ENCODE measurements at regions not wholly inside any gene's neighbourhood (a gene's known extent, or its start where the extent isn't known, plus 50 kb on each side); places are given as distances from the start of the nearest gene placed in this dataset.

DNA sequence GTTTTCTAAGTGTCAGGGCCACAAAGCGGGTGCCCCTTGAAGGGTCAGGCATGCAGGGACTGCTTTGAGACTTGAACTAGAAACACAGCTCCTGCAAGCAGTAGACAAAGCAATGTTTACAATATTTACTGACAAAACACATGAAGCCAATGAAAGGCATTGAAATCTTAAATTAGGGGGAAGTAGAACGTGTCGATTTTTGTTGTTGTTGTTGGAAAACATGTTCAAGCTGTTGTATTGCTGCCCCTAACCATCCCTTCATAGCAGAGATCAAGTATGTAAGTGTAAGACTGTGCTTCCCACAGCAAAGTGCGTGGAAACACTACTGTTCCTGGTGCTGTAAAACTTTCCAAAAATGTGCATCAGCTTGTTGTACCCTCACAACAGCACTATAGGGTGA is 131.6 kb upstream of the MGMT start:
- TF ChIP-seq, protein P1, sequence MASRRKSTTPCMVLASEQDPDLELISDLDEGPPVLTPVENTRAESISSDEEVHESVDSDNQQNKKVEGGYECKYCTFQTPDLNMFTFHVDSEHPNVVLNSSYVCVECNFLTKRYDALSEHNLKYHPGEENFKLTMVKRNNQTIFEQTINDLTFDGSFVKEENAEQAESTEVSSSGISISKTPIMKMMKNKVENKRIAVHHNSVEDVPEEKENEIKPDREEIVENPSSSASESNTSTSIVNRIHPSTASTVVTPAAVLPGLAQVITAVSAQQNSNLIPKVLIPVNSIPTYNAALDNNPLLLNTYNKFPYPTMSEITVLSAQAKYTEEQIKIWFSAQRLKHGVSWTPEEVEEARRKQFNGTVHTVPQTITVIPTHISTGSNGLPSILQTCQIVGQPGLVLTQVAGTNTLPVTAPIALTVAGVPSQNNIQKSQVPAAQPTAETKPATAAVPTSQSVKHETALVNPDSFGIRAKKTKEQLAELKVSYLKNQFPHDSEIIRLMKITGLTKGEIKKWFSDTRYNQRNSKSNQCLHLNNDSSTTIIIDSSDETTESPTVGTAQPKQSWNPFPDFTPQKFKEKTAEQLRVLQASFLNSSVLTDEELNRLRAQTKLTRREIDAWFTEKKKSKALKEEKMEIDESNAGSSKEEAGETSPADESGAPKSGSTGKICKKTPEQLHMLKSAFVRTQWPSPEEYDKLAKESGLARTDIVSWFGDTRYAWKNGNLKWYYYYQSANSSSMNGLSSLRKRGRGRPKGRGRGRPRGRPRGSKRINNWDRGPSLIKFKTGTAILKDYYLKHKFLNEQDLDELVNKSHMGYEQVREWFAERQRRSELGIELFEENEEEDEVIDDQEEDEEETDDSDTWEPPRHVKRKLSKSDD (CRISPR knock-in tag; IDR thresholded peaks at IDR 0.05; ENCODE audit: low read depth), result no peak
- no peak for TF ChIP-seq CAMTA2 (CRISPR knock-in tag; IDR thresholded peaks at IDR 0.05; ENCODE audit: borderline replicate concordance)
- TF ChIP-seq, protein P2, sequence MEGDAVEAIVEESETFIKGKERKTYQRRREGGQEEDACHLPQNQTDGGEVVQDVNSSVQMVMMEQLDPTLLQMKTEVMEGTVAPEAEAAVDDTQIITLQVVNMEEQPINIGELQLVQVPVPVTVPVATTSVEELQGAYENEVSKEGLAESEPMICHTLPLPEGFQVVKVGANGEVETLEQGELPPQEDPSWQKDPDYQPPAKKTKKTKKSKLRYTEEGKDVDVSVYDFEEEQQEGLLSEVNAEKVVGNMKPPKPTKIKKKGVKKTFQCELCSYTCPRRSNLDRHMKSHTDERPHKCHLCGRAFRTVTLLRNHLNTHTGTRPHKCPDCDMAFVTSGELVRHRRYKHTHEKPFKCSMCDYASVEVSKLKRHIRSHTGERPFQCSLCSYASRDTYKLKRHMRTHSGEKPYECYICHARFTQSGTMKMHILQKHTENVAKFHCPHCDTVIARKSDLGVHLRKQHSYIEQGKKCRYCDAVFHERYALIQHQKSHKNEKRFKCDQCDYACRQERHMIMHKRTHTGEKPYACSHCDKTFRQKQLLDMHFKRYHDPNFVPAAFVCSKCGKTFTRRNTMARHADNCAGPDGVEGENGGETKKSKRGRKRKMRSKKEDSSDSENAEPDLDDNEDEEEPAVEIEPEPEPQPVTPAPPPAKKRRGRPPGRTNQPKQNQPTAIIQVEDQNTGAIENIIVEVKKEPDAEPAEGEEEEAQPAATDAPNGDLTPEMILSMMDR (CRISPR knock-in tag; IDR thresholded peaks at IDR 0.05), result no peak
- no peak for TF ChIP-seq FLYWCH1 (CRISPR knock-in tag; IDR thresholded peaks at IDR 0.05)
- TF ChIP-seq, protein P3, sequence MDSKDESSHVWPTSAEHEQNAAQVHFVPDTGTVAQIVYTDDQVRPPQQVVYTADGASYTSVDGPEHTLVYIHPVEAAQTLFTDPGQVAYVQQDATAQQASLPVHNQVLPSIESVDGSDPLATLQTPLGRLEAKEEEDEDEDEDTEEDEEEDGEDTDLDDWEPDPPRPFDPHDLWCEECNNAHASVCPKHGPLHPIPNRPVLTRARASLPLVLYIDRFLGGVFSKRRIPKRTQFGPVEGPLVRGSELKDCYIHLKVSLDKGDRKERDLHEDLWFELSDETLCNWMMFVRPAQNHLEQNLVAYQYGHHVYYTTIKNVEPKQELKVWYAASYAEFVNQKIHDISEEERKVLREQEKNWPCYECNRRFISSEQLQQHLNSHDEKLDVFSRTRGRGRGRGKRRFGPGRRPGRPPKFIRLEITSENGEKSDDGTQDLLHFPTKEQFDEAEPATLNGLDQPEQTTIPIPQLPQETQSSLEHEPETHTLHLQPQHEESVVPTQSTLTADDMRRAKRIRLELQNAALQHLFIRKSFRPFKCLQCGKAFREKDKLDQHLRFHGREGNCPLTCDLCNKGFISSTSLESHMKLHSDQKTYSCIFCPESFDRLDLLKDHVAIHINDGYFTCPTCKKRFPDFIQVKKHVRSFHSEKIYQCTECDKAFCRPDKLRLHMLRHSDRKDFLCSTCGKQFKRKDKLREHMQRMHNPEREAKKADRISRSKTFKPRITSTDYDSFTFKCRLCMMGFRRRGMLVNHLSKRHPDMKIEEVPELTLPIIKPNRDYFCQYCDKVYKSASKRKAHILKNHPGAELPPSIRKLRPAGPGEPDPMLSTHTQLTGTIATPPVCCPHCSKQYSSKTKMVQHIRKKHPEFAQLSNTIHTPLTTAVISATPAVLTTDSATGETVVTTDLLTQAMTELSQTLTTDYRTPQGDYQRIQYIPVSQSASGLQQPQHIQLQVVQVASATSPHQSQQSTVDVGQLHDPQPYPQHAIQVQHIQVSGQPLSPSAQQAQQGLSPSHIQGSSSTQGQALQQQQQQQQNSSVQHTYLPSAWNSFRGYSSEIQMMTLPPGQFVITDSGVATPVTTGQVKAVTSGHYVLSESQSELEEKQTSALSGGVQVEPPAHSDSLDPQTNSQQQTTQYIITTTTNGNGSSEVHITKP (CRISPR knock-in tag; IDR thresholded peaks at IDR 0.05; ENCODE audit: low read depth), result no peak
- no peak for TF ChIP-seq JUND (CRISPR knock-in tag; IDR thresholded peaks at IDR 0.05)
- no peak for TF ChIP-seq NBN (conservative IDR thresholded peaks at IDR 0.05)
- TF ChIP-seq, protein P4, sequence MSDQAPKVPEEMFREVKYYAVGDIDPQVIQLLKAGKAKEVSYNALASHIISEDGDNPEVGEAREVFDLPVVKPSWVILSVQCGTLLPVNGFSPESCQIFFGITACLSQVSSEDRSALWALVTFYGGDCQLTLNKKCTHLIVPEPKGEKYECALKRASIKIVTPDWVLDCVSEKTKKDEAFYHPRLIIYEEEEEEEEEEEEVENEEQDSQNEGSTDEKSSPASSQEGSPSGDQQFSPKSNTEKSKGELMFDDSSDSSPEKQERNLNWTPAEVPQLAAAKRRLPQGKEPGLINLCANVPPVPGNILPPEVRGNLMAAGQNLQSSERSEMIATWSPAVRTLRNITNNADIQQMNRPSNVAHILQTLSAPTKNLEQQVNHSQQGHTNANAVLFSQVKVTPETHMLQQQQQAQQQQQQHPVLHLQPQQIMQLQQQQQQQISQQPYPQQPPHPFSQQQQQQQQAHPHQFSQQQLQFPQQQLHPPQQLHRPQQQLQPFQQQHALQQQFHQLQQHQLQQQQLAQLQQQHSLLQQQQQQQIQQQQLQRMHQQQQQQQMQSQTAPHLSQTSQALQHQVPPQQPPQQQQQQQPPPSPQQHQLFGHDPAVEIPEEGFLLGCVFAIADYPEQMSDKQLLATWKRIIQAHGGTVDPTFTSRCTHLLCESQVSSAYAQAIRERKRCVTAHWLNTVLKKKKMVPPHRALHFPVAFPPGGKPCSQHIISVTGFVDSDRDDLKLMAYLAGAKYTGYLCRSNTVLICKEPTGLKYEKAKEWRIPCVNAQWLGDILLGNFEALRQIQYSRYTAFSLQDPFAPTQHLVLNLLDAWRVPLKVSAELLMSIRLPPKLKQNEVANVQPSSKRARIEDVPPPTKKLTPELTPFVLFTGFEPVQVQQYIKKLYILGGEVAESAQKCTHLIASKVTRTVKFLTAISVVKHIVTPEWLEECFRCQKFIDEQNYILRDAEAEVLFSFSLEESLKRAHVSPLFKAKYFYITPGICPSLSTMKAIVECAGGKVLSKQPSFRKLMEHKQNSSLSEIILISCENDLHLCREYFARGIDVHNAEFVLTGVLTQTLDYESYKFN (CRISPR knock-in tag; conservative IDR thresholded peaks at IDR 0.05), result no peak

Measured in HepG2 (cell line).